ENCODE measurements at regions not wholly inside any gene's neighbourhood (a gene's known extent, or its start where the extent isn't known, plus 50 kb on each side); places are given as distances from the start of the nearest gene placed in this dataset.
"Not testable (repeated sequence)": the region's sequence is repeated elsewhere in the genome, so short reads cannot be mapped to it uniquely, and the experiment has no call there.

DNA sequence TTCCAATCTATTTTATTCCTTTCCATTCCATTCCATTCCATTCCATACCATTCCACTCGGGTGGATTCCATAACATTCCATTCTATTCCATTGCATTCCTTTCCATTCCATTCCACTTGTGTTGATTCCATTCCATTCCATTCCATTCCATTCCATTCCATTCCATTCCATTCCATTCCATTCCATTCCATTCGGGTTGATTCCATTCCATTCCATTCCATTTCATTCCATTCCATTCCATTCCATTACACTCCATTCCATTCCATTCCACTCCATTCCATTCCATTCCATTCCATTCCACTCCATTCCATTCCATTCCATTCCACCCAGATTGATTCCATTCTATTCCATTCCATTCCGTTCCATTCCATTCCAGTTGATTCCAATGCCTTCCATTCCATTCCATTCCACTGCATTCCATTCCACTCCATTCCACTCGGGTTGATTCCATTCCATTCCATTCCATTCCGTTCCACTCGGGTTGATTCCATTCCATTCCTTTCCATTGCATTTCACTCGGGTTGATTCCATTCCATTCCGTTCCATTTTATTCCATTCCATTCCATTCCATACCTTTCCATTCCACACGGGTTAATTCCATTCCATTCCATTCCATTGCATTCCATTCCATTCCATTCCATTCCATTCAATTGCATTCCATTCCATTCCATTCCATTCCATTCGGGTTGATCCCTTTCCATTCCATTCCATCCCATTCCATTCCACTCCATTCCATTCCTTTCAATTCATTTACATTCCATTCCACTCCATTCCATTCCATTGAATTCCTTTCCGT, 168.4 kb downstream of the CWH43 start:
- DNase-seq (ENCODE audit: low read depth, low spot score) = not testable (repeated sequence)

DNA sequence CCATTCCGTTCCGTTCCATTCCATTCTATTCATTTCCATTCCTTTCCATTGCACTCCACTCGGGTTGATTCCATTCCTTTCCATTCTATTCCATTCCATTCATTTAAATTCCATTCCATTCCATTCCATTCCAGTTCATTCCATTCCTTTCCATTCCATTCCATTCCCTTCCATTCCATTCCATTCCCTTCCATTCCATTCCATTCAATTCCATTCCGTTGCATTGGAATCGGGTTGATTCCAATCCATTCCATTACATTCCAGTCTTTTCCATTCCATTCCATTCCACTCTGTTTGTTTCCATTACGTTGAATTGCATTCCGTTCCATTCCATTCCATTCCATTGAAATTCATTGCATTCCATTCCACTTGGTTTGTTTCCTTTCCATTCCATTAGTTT, 169.2 kb downstream of the CWH43 start:
- not testable (repeated sequence) for DNase-seq (ENCODE audit: low read depth, low spot score)

DNA sequence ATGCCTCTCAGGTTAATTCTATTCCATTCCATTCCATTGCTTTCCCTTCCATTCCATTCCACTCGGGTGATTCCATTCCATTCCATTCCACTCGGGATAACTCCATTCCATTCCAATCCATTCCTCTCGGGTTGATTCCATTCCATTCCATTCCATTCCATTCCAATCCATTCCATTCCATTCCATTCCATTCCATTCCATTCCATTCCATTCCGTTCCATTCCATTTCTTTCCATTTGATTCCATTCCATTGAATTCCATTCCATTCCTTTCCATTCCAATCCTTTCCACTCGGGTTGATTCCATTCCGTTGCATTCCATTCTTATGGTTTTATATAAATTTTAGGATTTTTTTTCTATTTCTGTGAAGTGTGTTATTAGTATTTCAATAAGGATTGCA, 170.2 kb downstream of the CWH43 start:
- DNase-seq (ENCODE audit: low read depth, low spot score) = not testable (repeated sequence)

DNA sequence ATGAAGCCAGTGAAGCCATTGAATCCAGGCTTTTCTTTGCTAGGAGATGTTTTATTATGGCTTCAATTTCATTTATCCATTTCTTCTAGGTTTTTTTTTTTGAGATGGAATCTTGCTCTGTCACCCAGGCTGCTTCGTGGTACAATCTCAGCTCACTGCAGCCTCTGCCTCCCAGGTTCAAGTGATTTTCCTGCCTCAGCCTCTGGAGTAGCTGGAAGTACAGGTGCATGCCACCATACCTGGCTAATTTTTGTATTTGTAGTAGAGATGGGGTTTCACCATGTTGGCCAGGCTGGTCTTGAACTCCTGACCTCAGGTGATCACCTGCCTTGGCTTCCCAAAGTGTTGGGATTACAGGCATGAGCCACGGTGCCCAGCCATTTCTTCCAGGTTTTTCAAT, 171.6 kb downstream of the CWH43 start:
- DNase-seq (ENCODE audit: low read depth, low spot score) = not testable (repeated sequence)

DNA sequence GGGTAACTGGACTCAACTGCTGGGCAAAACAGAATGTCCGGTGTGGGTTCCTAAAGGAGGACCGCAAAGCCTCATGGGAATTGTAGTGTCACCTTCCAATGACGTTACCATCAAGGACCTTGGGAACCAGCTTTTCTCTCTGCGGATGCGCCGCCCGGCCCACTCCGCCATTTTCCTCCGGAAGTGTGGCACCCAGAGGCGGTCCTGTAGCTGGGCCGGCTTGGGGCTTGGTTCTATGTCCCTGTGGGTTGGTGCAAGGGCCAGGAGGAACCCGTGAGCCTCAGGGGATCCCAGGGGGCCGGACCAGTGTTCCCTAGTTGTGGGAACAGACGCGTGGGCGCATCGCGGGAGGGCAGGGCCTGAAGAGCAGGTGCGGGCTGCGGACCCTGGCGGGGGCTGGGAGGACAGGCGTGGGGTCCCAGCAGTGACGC, 175.1 kb downstream of the CWH43 start:
- DNase-seq (ENCODE audit: low read depth, low spot score) = not testable (repeated sequence)

DNA sequence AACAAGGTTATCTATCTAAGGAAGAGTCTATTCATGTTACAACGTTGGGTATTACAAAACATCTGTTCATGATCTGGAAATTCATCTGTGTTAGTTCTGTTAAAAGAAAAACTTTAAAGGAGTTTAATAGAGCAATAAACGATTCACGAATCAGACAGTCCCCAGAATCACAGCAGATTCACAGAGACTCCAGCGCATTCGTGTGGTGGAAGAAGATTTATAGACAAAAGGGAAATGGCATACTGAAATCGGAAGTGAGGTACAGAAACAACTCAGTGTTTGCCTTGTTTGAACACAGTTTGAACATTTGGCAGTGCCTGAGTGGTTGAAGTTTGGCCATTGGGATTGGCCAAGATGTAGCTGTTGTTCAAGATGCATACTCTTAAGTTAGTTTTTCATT, 178.8 kb downstream of the CWH43 start:
- not testable (repeated sequence) for DNase-seq (ENCODE audit: low read depth, low spot score)

DNA sequence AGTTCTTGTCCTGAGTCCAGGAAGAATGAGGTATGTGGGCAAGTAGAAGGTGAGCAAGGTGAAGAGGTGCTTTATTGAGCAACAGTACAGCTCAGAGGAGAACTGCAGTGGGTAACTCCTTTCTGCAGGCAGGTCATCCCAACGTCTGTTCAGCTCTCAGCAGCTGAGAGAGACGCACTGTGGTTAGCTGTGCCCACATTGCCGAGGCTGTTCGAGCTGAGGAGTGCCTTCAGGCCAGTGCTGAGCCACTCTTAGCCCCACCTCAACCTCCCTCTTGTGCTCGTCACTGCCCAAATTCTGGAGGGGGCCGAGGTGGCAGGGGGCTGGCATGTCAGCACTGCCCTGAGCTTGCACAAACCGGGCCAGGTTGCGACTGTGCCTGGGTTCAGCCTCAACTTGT, 191.8 kb downstream of the CWH43 start:
- not testable (repeated sequence) for DNase-seq (ENCODE audit: low read depth, low spot score)

DNA sequence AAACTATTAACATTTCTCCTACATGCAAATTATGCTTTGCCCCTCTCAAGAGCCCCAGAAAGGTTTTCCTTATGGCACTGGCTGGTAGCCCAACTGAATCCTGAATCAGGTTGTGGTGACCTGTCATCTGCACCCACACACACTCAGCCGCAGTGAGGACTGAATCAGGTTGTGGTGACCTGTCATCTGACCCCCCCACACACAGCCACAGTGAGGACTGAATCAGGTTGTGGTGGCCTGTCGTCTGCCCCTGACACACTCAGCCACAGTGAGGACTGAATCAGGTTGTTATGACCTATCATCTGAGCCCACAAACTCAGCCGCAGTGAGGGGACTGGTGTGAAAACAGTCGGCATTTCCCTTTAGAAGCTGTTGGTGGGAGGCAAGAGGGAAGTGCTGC, 195.0 kb downstream of the CWH43 start:
- DNase-seq (ENCODE audit: low read depth, low spot score) = not testable (repeated sequence)

DNA sequence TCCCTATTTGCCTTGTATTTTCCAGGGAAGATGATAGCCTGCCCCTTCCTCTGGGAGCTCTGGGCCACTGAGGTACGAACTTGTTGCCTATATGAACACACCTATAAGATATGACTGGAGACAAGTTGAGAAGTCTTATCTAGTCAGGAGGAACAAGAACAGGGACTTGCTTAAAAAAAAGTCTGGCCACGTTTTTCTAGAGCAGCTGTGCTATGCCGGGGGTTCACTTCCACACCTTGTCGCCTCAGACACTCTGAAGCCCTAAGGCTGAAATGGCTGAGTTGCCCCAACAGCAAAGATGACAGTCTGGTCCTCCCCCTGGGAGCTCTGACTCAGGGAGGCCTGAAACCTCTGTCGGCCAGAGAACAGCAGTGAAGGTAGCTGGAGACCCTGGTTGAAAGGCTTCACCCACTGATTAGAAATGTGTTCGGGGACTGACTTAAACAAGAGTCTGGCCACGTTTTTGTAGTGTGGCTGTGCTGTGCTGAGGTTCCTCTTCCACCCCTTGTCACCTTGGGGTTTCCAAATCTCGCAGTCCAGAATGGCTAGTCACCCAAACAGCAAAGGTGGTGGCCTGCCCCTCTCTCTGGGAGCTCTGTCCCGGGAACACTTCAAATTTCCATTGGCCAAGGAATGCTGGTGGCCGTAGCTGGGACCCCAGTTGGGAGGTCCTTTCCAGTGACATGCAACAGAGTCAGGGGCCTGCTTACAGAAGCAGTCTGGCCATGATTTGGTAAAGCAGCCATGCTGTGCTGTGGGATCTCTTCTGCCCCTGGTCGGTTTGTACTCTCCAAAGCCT, 225.5 kb downstream of the CWH43 start:
- not testable (repeated sequence) for DNase-seq (ENCODE audit: low read depth, low spot score)

DNA sequence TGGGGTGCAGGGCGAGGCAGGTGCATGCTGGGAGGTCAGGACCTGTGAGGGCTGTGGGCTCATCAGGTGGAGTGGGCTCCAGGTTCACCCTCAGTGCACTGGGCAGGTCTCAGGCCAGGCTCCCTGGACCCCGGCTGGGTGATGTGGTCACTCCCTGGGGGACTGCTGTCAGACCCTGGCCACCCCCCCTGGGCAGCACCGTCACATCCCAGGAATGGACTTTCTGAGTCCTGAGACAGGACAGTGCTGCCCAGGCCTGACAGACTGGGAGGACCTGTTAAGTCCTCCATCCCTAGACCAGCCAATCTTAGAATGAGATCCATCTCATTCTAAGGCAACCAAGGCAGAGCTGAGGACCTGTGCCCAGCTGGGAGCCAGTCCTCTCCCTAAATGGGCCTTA, 227.2 kb downstream of the CWH43 start:
- not testable (repeated sequence) for DNase-seq (ENCODE audit: low read depth, low spot score)

DNA sequence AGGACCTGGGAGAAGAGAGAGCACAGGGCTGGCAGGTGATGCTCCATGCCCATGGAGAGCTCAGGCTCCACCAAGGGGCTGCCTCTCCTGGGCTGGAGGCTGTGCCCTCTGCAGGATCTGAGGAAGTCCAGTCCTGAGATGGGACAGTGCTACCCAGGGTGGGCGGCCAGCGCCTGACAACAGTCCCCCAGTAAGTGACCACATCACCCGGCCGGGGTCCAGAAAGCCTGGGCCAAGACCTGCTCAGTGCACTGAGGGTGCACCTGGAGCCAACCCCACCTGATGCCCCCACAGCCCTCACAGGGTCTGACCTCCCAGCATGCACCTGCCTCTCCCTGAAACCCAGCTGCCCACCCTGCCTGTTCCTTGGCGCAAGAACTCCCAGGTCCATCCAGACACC, 227.7 kb downstream of the CWH43 start:
- not testable (repeated sequence) for DNase-seq (ENCODE audit: low read depth, low spot score)

DNA sequence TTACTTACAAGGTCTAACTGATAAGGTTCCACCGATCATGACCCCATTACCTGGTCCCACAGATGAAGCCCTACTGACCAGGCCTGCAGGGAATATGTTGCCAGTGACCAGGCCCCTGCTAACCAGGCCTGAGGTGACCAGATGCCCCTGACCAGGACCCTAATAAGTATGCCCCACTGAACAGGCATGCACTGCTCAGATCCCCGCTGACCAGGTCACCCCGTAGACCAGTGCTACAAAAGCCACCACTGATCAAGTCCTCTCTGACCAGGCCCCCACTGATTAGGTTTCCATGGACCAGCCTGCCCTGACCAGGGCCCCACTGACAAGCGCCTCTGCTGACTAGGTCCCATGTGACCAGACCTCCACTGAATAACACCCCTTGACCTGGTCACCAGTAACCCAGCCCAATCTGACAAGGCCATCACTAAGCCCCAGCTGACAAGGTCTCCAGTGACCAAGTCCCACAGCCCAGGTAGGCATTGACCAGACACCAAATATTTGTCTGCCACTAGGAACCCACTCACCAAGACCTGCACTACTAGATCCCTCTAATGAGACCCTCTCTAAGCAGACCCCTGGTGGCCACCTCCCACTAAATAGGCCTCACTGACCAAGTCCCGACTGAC, 228.5 kb downstream of the CWH43 start:
- DNase-seq (ENCODE audit: low read depth, low spot score) = not testable (repeated sequence)

DNA sequence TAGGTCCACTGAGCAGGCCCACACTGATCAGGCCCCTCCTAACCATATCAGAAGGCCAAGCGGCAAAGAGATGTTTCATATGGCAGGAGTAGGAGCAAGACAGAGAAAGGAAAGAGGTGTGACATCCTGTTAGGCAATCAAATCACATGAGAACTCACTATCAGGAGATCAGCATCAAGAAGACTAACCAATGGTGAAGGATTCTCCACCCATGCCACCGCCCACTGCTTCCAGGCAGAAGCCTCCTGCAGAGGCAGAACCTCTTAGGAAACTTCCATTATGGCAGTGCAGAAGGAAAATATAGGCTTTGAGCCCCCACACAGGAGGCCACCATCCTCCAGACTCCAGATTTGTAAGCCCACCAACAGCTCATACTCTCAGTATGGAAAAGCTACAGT, 229.0 kb downstream of the CWH43 start:
- not testable (repeated sequence) for DNase-seq (ENCODE audit: low read depth, low spot score)

DNA sequence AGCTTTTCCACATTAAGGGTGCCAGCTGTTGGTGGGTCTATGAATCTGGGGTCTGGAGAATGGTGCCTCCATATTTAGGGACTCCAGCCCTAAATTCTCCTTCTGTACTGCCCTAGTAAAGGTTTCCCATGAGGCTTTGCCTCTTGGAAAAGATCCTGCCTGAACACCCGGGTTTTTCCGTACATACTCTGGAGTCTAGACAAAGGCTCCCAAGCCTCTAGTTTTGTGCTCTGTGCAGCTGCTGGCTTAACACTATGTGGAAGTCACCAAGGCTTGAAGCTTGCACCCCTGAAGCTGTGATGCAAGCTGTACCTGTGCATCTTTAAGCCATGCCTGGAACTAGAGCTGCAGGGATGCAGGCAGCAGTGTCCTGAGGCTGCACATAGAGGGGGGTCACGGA, 230.5 kb downstream of the CWH43 start:
- not testable (repeated sequence) for DNase-seq (ENCODE audit: low read depth, low spot score)

DNA sequence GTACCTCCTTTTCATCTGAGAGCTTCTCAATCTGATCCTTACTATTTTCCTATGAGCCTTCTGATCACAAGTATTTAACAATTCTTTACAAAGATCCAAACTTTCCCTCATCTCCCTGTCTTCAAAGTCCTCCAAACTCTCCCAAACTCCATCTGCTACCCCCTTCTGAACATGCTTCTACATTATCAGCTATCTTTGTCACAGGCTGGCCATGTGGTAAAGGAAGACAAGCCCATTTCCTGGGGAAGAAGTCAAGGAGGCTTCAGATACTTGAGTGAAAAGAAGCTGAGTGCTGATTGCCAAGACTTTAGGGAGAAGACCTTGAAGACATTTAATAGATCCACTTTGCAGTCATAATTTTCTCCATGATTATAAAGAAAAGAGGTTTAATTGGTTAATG, 231.4 kb downstream of the CWH43 start:
- DNase-seq (ENCODE audit: low read depth, low spot score) = no peak

DNA sequence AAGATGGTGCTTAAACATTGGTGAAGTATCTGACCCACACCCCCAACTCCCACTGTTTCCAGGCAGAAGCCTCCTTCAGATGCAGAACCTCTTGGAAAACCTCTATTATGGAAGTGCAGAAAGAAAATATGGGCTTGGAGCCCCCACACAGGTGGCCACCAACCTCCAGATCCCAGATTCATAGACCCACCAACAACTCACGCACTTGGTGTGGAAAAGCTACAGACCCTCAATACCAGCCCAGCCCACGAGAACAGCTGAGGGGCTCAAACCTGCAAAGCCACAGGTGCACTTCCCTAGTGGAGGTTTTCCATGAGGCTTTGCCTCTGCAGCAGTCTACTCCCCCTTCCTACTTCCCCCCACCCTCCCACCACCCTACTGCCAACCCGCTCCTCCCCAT, 232.0 kb downstream of the CWH43 start:
- not testable (repeated sequence) for DNase-seq (ENCODE audit: low read depth, low spot score)

DNA sequence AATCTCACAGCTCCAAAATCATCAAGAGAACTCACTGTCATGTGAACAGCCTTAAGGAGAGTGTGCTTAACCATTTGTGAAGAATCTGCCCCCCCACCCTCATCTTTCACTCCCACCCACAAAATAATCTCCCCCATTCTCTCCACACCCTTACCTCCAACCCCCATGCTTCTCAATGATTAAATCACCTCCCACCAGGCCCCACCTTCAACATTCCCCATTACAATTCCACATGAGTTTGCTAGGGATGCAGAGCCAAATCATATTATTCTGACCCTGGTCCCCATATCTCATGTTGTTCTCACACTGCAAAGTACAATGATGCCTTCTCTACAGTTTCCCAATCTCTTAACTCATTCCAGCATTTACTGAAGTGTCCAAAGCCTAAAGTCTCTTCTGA, 232.9 kb downstream of the CWH43 start:
- not testable (repeated sequence) for DNase-seq (ENCODE audit: low read depth, low spot score)

DNA sequence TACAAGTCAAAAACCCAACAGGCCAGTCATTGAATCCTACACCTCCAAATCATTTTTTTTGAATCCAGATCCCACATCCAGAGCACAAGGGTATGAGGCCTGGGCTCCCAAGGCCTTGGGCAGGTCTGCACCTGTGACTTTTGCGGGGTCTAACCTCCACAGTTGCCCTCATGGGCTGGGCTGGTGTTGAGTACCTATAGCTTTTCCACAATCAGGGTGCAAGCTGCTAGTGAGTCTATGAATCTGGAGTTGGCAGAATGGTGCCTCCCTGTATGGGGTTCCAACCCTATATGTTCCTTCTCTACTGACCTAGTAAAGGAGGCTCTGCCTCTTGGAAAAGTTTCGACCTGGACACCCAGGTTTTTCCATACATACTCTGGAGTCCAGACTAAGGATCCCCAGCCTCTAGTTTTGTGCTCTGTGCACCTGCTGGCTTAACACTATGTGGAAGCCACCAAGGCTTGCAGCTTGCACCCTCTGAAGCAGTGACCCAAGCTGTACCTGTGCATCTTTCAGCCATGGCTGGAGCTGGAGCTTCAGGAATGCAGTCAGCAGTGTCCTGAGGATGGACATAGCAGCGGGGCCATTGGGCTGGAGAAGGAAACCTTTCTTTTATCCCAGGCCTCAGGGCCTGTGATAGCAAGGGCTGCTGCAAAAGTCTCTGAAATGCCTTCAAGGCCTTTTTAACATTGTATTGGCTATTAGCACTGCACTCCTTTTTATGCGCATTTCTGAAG, 233.6 kb downstream of the CWH43 start:
- not testable (repeated sequence) for DNase-seq (ENCODE audit: low read depth, low spot score)

DNA sequence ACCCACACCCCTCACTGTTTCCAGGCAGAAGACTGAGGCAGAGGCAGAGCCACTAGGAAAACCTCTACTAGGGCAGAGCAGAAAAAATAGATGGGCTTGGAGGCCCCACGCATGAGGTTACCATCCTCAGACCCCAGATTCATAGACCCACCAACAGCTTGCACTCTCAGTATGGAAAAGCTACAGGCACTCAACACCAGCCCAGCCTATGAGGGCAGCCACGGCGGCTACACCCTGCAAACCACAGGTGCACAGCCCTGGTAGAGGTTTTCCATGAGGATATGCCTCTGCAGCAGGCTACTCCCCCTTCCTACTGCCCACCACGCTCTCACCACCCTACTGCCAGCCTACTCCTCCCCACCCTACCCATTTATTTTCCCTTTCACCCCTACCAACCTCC, 235.1 kb downstream of the CWH43 start:
- DNase-seq (ENCODE audit: low read depth, low spot score) = no peak

DNA sequence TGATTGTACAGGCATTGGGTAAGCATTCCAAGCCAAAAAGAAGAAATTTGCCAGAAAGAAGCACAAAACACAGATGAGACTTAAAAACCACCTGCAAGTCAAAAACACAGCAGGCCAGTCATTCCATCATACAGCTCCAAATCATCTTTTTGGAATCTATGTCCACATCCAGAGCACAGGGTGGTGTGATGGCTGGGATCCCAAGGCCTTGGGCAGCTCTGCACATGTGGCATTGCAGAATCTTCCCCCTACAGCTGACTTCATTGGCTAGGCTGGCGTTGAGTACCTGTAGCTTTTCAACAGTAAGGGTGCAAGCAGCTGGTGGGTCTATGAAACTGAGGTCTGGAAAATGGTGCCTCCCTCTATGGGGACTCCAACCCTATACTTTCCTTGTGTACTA, 236.7 kb downstream of the CWH43 start:
- not testable (repeated sequence) for DNase-seq (ENCODE audit: low read depth, low spot score)

DNA sequence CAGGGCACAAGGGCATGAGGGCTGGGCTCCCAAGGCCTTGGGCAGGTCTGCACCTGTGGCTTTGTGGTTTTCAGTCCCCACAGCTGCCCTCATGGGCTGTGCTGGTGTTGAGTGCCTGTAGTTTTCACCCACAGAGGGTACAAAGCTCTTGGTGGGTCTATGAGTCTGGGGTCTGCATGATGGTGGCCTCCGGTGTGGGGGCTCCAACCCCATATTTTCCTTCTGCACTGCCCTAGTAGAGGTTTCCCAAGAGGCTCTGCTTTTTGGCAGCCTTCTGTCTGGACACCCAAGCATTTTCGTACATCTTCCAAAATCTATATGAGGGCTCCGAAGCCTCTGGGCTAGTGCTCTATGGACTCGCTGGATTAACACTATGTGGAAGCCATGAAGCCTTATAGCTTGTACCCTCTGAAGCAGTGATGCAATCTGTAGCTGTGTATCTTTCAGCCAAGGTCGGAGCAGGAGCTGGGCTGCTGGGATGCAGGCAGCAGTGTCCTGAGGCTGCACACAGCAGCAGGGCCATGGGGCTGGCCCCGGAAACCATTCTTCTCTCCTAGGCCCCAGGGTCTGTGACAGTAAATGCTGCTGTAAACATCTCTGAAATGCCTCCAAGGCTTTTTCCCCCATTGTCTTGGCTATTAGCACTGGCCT, 240.3 kb downstream of the CWH43 start:
- not testable (repeated sequence) for DNase-seq (ENCODE audit: low read depth, low spot score)

Data from ELF-1 (cell line).